K562 (cell line): ENCODE measurements at regions not wholly inside any gene's neighbourhood (a gene's known extent, or its start where the extent isn't known, plus 50 kb on each side); places are given as distances from the start of the nearest gene placed in this dataset.

Experiments
- BRD4 ChIP-seq: fragments of 200-600 bp; sonication (generic); IDR thresholded peaks from 2 replicates; pipeline ENCODE4 v1.6.1; 2017; ENCODE audit warnings: inconsistent platforms
- BRF1 ChIP-seq: IDR thresholded peaks from 3 replicates; pipeline ENCODE4 v1.6.1; 2011; ENCODE audit warnings: borderline replicate concordance, mild to moderate bottlenecking; ENCODE audit not compliant: insufficient read length; ENCODE audit errors: extremely low read depth
- CREM ChIP-seq: IDR thresholded peaks from 2 replicates; pipeline ENCODE4 v1.6.1; 2014; ENCODE audit warnings: antibody characterized with exemption, low read depth
- FOXM1 ChIP-seq, 2 experiments: fragments of 450-650 bp in 1 of 2; sonication (generic) in 1 of 2; formaldehyde crosslinking in 1 of 2; IDR thresholded peaks; 2 replicates each; pipeline versions ENCODE4 v1.6.1 to v1.9.0; 2017 to 2022; ENCODE audit warnings: low read depth in 2 of 2, mild to moderate bottlenecking in 2 of 2, missing genetic modification reagents in 1 of 2, moderate library complexity in 1 of 2
- KDM4B ChIP-seq, 2 experiments: fragments of 450-650 bp in 1 of 2; sonication (generic) in 1 of 2; IDR thresholded peaks; 2 replicates each; pipeline ENCODE4 v1.6.1; 2016 to 2017; ENCODE audit warnings: borderline replicate concordance in 2 of 2, antibody characterized with exemption in 1 of 2, low read depth in 1 of 2, mild to moderate bottlenecking in 1 of 2
- KDM5B ChIP-seq: fragments of 200-600 bp; sonication (generic); IDR thresholded peaks from 2 replicates; pipeline ENCODE4 v1.6.1; 2012; ENCODE audit warnings: low read depth, mild to moderate bottlenecking, moderate library complexity, low read length, control low read depth, inconsistent platforms; ENCODE audit not compliant: insufficient replicate concordance
- MAFK ChIP-seq: IDR thresholded peaks from 2 replicates; pipeline ENCODE4 v1.6.1; 2011; ENCODE audit warnings: low read length, improper control_type of control experiment
- MCM2 ChIP-seq: fragments of 450-650 bp; IDR thresholded peaks from 2 replicates; pipeline ENCODE4 v1.6.1; 2017; ENCODE audit warnings: low read depth, mild to moderate bottlenecking
- MTA1 ChIP-seq: fragments of 450-650 bp; IDR thresholded peaks from 2 replicates; pipeline ENCODE4 v1.6.1; 2017; ENCODE audit warnings: borderline replicate concordance
- SMC3 ChIP-seq: conservative IDR thresholded peaks from 2 replicates; pipeline ENCODE4 v1.6.1; 2011; ENCODE audit warnings: low read depth, low read length, improper control_type of control experiment; ENCODE audit not compliant: insufficient read depth
- TCF3 ChIP-seq: sonication (generic); formaldehyde crosslinking; IDR thresholded peaks from 2 replicates; pipeline ENCODE4 v1.4.0; 2020; ENCODE audit warnings: mild to moderate bottlenecking, missing genetic modification reagents
- TEAD4 ChIP-seq, 2 experiments: sonication (generic) in 1 of 2; formaldehyde crosslinking in 1 of 2; IDR thresholded peaks; 2 replicates each; pipeline versions ENCODE4 v1.6.1 to v1.8.0; 2012 to 2022; ENCODE audit warnings: borderline replicate concordance in 1 of 2, inconsistent platforms in 1 of 2, low read length in 1 of 2, mild to moderate bottlenecking in 1 of 2, missing genetic modification reagents in 1 of 2
- TGIF2 ChIP-seq: sonication (generic); formaldehyde crosslinking; IDR thresholded peaks from 2 replicates; pipeline ENCODE4 v1.8.1; 2022; ENCODE audit warnings: mild to moderate bottlenecking, missing genetic modification reagents, moderate library complexity
- ZNF23 ChIP-seq: fragments of 250-450 bp; sonication (Bioruptor Pico); IDR thresholded peaks from 2 replicates; pipeline ENCODE4 v1.4.0; 2020; ENCODE audit warnings: mild to moderate bottlenecking
- ZNF766 ChIP-seq: fragments of 200-800 bp; sonication (Bioruptor generic); conservative IDR thresholded peaks from 2 replicates; pipeline ENCODE4 v1.6.1; 2016; ENCODE audit warnings: missing genetic modification characterization, missing compliant biosample characterization
- TF ChIP-seq, protein P1 (sequence below), 2 experiments: IDR thresholded peaks; 2 replicates each; pipeline ENCODE4 v1.6.1; 2011; ENCODE audit warnings: borderline replicate concordance in 1 of 2, control low read depth in 1 of 2, low read depth in 1 of 2, low read length in 1 of 2, mild to moderate bottlenecking in 1 of 2, mixed read lengths in 1 of 2, moderate library complexity in 1 of 2; ENCODE audit not compliant: insufficient read depth in 1 of 2, insufficient read length in 1 of 2, poor library complexity in 1 of 2, severe bottlenecking in 1 of 2; ENCODE audit errors: extremely low read depth in 1 of 2
- TF ChIP-seq, protein P2 (sequence below), 2 experiments: fragments of 450-650 bp in 1 of 2; sonication (generic) in 1 of 2; formaldehyde crosslinking in 1 of 2; IDR thresholded peaks; 2 replicates each; pipeline versions ENCODE4 v1.7.1 to v1.9.0; 2016 to 2022; ENCODE audit warnings: inconsistent platforms in 1 of 2, mild to moderate bottlenecking in 1 of 2, missing genetic modification reagents in 1 of 2

GRCh38 chr7:106590209-106590816 lies 70.6 kb downstream of the CCDC71L start (continued):
- TF ChIP-seq, protein P1, sequence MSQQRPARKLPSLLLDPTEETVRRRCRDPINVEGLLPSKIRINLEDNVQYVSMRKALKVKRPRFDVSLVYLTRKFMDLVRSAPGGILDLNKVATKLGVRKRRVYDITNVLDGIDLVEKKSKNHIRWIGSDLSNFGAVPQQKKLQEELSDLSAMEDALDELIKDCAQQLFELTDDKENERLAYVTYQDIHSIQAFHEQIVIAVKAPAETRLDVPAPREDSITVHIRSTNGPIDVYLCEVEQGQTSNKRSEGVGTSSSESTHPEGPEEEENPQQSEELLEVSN (IDR thresholded peaks at IDR 0.05; ENCODE audit: borderline replicate concordance in 1 of 2, extremely low read depth in 1 of 2, insufficient read depth in 1 of 2, insufficient read length in 1 of 2, low read depth in 1 of 2, low read length in 1 of 2, poor library complexity in 1 of 2, severe bottlenecking in 1 of 2) = no peak
- TF ChIP-seq BRD4 (no peak), MCM2 (no peak), TEAD4 (IDR thresholded peaks at IDR 0.05; ENCODE audit: low read length) (peak; percentile 69), TEAD4 (CRISPR knock-in tag; IDR thresholded peaks at IDR 0.05; ENCODE audit: borderline replicate concordance) (no peak), ZNF766 (no peak), BRF1 (no peak), MTA1 (no peak), KDM5B (no peak), MAFK (no peak), CREM (no peak), KDM4B (IDR thresholded peaks at IDR 0.05; ENCODE audit: borderline replicate concordance in 2 of 2, low read depth in 1 of 2) (no peak), ZNF23 (CRISPR knock-in tag) (no peak), SMC3 (no peak), TCF3 (peak; percentile 62), FOXM1 (IDR thresholded peaks at IDR 0.05; ENCODE audit: low read depth) (peak; percentile 16; the same call in 1 of the 2 replicates), FOXM1 (CRISPR knock-in tag; IDR thresholded peaks at IDR 0.05; ENCODE audit: low read depth) (no peak), TGIF2 (no peak)
- TF ChIP-seq, protein P2, sequence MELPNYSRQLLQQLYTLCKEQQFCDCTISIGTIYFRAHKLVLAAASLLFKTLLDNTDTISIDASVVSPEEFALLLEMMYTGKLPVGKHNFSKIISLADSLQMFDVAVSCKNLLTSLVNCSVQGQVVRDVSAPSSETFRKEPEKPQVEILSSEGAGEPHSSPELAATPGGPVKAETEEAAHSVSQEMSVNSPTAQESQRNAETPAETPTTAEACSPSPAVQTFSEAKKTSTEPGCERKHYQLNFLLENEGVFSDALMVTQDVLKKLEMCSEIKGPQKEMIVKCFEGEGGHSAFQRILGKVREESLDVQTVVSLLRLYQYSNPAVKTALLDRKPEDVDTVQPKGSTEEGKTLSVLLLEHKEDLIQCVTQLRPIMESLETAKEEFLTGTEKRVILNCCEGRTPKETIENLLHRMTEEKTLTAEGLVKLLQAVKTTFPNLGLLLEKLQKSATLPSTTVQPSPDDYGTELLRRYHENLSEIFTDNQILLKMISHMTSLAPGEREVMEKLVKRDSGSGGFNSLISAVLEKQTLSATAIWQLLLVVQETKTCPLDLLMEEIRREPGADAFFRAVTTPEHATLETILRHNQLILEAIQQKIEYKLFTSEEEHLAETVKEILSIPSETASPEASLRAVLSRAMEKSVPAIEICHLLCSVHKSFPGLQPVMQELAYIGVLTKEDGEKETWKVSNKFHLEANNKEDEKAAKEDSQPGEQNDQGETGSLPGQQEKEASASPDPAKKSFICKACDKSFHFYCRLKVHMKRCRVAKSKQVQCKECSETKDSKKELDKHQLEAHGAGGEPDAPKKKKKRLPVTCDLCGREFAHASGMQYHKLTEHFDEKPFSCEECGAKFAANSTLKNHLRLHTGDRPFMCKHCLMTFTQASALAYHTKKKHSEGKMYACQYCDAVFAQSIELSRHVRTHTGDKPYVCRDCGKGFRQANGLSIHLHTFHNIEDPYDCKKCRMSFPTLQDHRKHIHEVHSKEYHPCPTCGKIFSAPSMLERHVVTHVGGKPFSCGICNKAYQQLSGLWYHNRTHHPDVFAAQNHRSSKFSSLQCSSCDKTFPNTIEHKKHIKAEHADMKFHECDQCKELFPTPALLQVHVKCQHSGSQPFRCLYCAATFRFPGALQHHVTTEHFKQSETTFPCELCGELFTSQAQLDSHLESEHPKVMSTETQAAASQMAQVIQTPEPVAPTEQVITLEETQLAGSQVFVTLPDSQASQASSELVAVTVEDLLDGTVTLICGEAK (IDR thresholded peaks at IDR 0.05) = peak; percentile 54; the same call in 1 of the 2 replicates
- TF ChIP-seq, protein P2 (CRISPR knock-in tag; IDR thresholded peaks at IDR 0.05) = no peak
